KMS-11 (cell line): ENCODE measurements at regions not wholly inside any gene's neighbourhood (a gene's known extent, or its start where the extent isn't known, plus 50 kb on each side); places are given as distances from the start of the nearest gene placed in this dataset.
"Not testable (repeated sequence)": the region's sequence is repeated elsewhere in the genome, so short reads cannot be mapped to it uniquely, and the experiment has no call there.

Source experiments
- H2AFZ ChIP-seq: fragments of 200-600 bp; sonication (generic); 2 replicates; pipeline ENCODE4 v1.6.1; 2016; ENCODE audit warnings: antibody characterized with exemption, mixed run types, low read depth
- H3K27ac ChIP-seq: fragments of 200-600 bp; sonication (generic); 2 replicates; pipeline ENCODE4 v1.6.1; 2016; ENCODE audit warnings: mild to moderate bottlenecking, mixed run types
- H3K27me3 ChIP-seq: fragments of 200-600 bp; sonication (generic); 2 replicates; pipeline ENCODE4 v1.6.1; 2017; ENCODE audit warnings: mild to moderate bottlenecking, low read depth, mixed run types, moderate library complexity; ENCODE audit not compliant: insufficient read depth
- H3K36me3 ChIP-seq: fragments of 200-600 bp; sonication (generic); 2 replicates; pipeline ENCODE4 v1.6.1; 2017; ENCODE audit warnings: mild to moderate bottlenecking, mixed run types; ENCODE audit not compliant: insufficient read depth
- H3K4me1 ChIP-seq: fragments of 200-600 bp; sonication (generic); 2 replicates; pipeline ENCODE4 v1.6.1; 2016; ENCODE audit warnings: mild to moderate bottlenecking, low read depth, mixed run types; ENCODE audit not compliant: poor library complexity, severe bottlenecking
- H3K4me2 ChIP-seq: fragments of 200-600 bp; sonication (generic); 2 replicates; pipeline ENCODE4 v1.7.0; 2016; ENCODE audit warnings: mild to moderate bottlenecking, mixed run types
- H3K4me3 ChIP-seq: fragments of 200-600 bp; sonication (generic); IDR thresholded peaks from 2 replicates; pipeline ENCODE4 v1.6.1; 2017; ENCODE audit warnings: low read depth, low read length, mixed read lengths; ENCODE audit not compliant: insufficient read depth
- H3K79me2 ChIP-seq: fragments of 200-600 bp; sonication (generic); 2 replicates; pipeline ENCODE4 v1.6.1; 2016; ENCODE audit warnings: low read depth, mixed run types; ENCODE audit not compliant: insufficient read depth
- H3K9ac ChIP-seq: fragments of 200-600 bp; sonication (generic); 2 replicates; pipeline ENCODE4 v1.6.1; 2016; ENCODE audit warnings: mild to moderate bottlenecking, mixed run types
- H4K20me1 ChIP-seq: fragments of 200-600 bp; sonication (generic); 2 replicates; pipeline ENCODE4 v1.6.1; 2016; ENCODE audit warnings: mild to moderate bottlenecking, mixed run types; ENCODE audit not compliant: insufficient read depth
- TF ChIP-seq, protein P1 (sequence below): fragments of 200-600 bp; sonication (generic); conservative IDR thresholded peaks from 2 replicates; pipeline ENCODE4 v1.6.1; 2017; ENCODE audit warnings: low read depth, mild to moderate bottlenecking, antibody characterized with exemption, low read length, moderate library complexity, mixed read lengths

- H3K4me2 ChIP-seq: no peak overlapping the region
- H3K27ac ChIP-seq: no peak overlapping the region
- H2AFZ ChIP-seq: no peak overlapping the region
- H3K4me1 ChIP-seq: no peaks in the 10 kb centered on the region
- H3K79me2 ChIP-seq: no peaks in the 10 kb centered on the region
- H4K20me1 ChIP-seq: no peaks in the 10 kb centered on the region
- H3K9ac ChIP-seq: no peak overlapping the region
- no peaks in the 10 kb centered on the region for H3K36me3 ChIP-seq
- H3K4me3 ChIP-seq: no peak overlapping the region
- TF ChIP-seq, protein P1, sequence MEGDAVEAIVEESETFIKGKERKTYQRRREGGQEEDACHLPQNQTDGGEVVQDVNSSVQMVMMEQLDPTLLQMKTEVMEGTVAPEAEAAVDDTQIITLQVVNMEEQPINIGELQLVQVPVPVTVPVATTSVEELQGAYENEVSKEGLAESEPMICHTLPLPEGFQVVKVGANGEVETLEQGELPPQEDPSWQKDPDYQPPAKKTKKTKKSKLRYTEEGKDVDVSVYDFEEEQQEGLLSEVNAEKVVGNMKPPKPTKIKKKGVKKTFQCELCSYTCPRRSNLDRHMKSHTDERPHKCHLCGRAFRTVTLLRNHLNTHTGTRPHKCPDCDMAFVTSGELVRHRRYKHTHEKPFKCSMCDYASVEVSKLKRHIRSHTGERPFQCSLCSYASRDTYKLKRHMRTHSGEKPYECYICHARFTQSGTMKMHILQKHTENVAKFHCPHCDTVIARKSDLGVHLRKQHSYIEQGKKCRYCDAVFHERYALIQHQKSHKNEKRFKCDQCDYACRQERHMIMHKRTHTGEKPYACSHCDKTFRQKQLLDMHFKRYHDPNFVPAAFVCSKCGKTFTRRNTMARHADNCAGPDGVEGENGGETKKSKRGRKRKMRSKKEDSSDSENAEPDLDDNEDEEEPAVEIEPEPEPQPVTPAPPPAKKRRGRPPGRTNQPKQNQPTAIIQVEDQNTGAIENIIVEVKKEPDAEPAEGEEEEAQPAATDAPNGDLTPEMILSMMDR: no peak
- H3K27me3 ChIP-seq: no peaks in the 10 kb centered on the region
Observed at GRCh38 chr14:97995038-97995437, 1197.9 kb downstream of the VRK1 start.

DNA sequence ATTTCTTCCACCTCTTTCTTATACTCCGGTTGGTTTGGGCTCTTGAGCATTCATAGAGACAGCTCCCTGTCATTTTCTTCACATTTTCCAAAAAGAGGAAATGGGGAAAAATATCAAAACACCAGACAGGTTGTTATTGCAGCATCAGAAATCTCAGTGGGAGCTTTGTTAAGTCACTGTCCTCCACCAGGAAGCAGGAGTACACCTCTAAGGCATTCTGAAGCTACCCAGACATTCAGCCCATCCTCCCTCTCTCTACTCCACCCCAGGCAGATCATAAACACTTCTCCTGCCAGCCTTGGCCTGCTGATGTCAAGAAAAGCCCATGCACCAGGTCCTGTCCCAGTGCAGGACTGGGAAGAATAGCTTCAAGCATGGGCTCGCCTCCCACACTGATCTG lies 1198.3 kb downstream of the VRK1 start:
- Histone ChIP-seq H3K4me2 (no peak overlapping the region), H3K4me1 (no peaks in the 10 kb centered on the region), H3K27ac (no peak overlapping the region), H3K4me3 (no peak overlapping the region), H3K27me3 (no peaks in the 10 kb centered on the region), H3K36me3 (no peaks in the 10 kb centered on the region), H3K79me2 (no peaks in the 10 kb centered on the region), H2AFZ (no peak overlapping the region), H3K9ac (no peak overlapping the region), H4K20me1 (no peaks in the 10 kb centered on the region)
- TF ChIP-seq, protein P1: no peak

DNA sequence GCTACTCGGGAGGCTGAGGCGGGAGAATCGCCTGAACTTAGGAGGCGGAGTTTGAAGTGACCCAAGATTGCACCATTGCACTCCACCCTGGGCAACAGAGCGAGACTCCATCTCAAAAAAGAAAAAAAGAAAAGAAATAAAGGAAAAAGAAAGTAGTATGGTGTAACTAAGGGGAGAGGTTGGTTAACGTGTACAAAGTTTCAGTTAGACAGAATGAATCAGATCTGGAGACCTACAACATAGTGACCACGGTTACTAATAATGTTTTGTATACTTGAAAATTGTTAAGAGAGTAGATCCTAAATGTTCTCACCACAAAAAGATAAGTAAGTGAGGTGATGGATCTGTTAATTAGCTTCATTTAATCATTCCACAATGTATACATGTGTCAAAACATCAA lies 1208.8 kb downstream of the VRK1 start:
- Histone ChIP-seq H3K79me2 (no peaks in the 10 kb centered on the region), H3K4me1 (no peaks in the 10 kb centered on the region), H3K27me3 (no peaks in the 10 kb centered on the region), H4K20me1 (no peaks in the 10 kb centered on the region), H3K9ac (no peak overlapping the region), H3K27ac (no peak overlapping the region), H3K36me3 (no peaks in the 10 kb centered on the region), H3K4me2 (no peak overlapping the region), H3K4me3 (no peak overlapping the region), H2AFZ (no peak overlapping the region)
- TF ChIP-seq, protein P1: no peak

DNA sequence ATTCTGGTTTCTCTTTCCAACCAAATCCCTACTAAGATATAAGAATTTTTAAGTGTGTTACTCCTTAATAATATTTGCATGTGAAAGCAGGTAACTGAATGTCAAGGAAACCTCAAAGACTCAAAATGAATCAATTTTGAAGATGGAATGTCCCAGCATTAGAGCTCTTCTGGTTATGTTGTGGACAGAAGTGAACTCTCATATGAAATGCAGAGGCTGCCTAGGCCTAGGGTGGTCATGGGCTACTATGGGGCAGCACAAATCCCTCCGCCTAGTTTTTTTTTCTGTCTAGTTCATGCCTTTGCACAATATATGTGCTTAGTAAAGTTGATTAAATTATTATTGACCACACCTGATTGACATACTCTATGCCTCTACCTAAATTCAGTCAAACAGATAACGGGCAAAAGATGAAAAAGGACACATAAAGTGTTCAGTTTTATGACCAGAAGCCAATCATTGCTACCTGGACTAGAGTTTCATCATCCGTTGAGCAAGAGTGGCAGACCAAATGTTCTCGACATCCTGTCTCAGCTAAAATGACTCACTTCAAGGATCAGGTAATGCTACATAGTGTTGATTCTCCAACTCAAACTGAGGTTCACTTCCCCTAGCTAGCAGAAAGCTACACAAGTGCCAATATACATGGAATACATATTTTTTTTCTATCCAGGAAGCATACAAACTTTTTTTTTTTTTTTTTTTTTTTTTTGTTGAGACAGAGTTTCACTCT lies 1211.4 kb downstream of the VRK1 start:
- Histone ChIP-seq H3K27me3 (no peaks in the 10 kb centered on the region), H3K79me2 (no peaks in the 10 kb centered on the region), H4K20me1 (no peaks in the 10 kb centered on the region), H3K9ac (no peak overlapping the region), H3K27ac (no peak overlapping the region), H3K4me2 (no peak overlapping the region), H3K36me3 (no peaks in the 10 kb centered on the region), H3K4me1 (peaks cover 3% of the 10 kb centered on the region), H3K4me3 (no peak overlapping the region), H2AFZ (no peak overlapping the region)
- TF ChIP-seq, protein P1: no peak

GRCh38 chr14:98009177-98009576 lies 1212.0 kb downstream of the VRK1 start:
- H3K4me1 ChIP-seq, H3K36me3 ChIP-seq, H3K27ac ChIP-seq, H3K27me3 ChIP-seq, H3K4me2 ChIP-seq, H4K20me1 ChIP-seq, H3K79me2 ChIP-seq, H3K9ac ChIP-seq, H3K4me3 ChIP-seq, H2AFZ ChIP-seq: not testable (repeated sequence)
